ENCODE measurements at regions not wholly inside any gene's neighbourhood (a gene's known extent, or its start where the extent isn't known, plus 50 kb on each side); places are given as distances from the start of the nearest gene placed in this dataset.

DNA sequence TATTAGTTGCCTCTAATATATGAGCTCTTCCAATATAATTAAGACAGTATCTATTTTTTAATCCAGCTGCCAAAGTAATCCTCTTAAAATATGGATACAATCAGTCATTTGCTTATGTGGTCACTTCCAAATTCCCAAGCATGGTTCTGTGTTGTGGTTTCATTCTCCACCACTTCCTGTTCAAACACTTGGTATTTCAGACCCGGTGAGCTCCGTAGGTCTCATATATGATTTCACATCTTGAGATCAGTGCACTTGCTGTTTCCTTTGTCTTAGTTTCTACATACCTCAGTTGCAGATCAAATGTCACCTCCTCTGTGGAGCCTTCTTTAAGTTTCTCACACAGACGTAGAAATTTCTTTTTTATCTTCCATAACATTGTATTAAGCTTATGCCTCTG lies 254.2 kb downstream of the KCNS3 start:
- H3K4me3 ChIP-seq (ENCODE audit: low read depth, low read length): no peak overlapping the region
- H3K9me3 ChIP-seq (ENCODE audit: control insufficient read depth, insufficient read depth, low read length): no peaks in the 10 kb centered on the region
- H3K4me1 ChIP-seq (ENCODE audit: control insufficient read depth, insufficient read depth, low read length): no peaks in the 10 kb centered on the region
- no peaks in the 10 kb centered on the region for H3K27me3 ChIP-seq (ENCODE audit: control insufficient read depth, insufficient read depth, low read length)
- no peak overlapping the region for H3K9ac ChIP-seq (ENCODE audit: low read depth, low read length)
- H3K36me3 ChIP-seq (ENCODE audit: control insufficient read depth, insufficient read depth, low read length): no peaks in the 10 kb centered on the region
- no peak overlapping the region for H3K27ac ChIP-seq (ENCODE audit: low read depth, low read length)

DNA sequence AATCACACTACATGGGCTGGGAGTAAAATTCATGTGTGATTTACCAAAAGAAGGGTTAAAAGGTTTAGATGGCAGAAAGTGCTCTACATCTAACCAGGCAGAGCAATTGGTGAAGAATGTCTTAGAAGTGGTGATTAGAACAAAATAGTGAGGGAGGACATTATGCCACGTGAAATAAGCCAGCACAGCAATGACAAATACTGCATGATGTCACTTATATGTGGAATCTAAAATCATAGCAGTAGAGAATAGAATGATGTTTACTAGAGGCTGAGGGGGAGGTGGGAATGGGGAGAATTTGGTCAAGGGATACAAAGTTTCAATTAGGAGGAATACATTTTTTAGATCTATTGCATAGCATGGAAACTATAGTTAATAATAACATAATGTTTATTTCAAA lies 253.3 kb downstream of the KCNS3 start:
- Histone ChIP-seq H3K9me3 (ENCODE audit: control insufficient read depth, insufficient read depth, low read length) (no peaks in the 10 kb centered on the region), H3K4me3 (ENCODE audit: low read depth, low read length) (no peak overlapping the region), H3K36me3 (ENCODE audit: control insufficient read depth, insufficient read depth, low read length) (no peaks in the 10 kb centered on the region), H3K27me3 (ENCODE audit: control insufficient read depth, insufficient read depth, low read length) (no peaks in the 10 kb centered on the region), H3K9ac (ENCODE audit: low read depth, low read length) (no peak overlapping the region), H3K27ac (ENCODE audit: low read depth, low read length) (no peak overlapping the region), H3K4me1 (ENCODE audit: control insufficient read depth, insufficient read depth, low read length) (no peaks in the 10 kb centered on the region)

DNA sequence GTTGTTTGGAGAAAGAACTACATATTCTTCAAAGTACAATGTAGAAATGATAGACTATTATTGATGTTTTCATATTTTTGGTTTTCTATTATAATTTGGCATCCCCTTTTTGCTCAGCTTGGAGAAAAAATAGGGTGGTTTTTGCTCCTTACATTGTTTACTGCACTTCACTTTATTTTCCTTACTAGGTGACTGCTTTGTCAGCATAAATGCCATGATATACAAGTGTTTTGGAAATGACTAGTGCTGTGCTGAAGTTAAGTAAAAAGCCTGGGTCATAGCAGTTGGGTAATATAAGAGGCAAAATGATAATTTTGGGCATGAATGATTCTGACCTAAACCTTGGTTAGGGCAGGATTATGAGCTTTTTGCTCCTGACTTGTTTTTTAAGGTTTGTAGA lies 250.9 kb downstream of the KCNS3 start:
- H3K4me3 ChIP-seq (ENCODE audit: low read depth, low read length): no peak overlapping the region
- no peaks in the 10 kb centered on the region for H3K27me3 ChIP-seq (ENCODE audit: control insufficient read depth, insufficient read depth, low read length)
- no peaks in the 10 kb centered on the region for H3K9me3 ChIP-seq (ENCODE audit: control insufficient read depth, insufficient read depth, low read length)
- no peak overlapping the region for H3K9ac ChIP-seq (ENCODE audit: low read depth, low read length)
- H3K27ac ChIP-seq (ENCODE audit: low read depth, low read length): no peak overlapping the region
- H3K36me3 ChIP-seq (ENCODE audit: control insufficient read depth, insufficient read depth, low read length): no peaks in the 10 kb centered on the region
- no peaks in the 10 kb centered on the region for H3K4me1 ChIP-seq (ENCODE audit: control insufficient read depth, insufficient read depth, low read length)

DNA sequence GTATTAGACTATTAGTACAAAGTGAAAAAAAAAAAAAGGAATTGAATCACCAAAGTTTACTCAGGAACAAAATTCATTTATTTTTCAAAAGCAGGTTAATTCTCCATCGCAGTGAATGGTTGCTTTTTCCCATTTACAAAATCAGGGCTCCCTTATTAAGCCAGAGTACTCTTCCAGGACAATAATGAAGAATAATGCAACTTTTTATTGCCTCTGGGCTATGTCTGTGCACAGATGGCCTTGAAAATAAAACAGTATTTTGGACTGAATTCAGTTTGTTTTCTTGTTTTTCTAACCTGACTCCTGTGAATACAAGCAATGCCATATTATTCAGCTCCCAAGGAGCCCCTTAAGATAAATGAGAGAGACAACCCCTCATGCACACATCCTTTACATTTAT lies 246.8 kb downstream of the KCNS3 start:
- Histone ChIP-seq H3K36me3 (ENCODE audit: control insufficient read depth, insufficient read depth, low read length) (no peaks in the 10 kb centered on the region), H3K9me3 (ENCODE audit: control insufficient read depth, insufficient read depth, low read length) (no peaks in the 10 kb centered on the region), H3K27me3 (ENCODE audit: control insufficient read depth, insufficient read depth, low read length) (no peaks in the 10 kb centered on the region), H3K27ac (ENCODE audit: low read depth, low read length) (no peak overlapping the region), H3K4me3 (ENCODE audit: low read depth, low read length) (no peak overlapping the region), H3K9ac (ENCODE audit: low read depth, low read length) (no peak overlapping the region), H3K4me1 (ENCODE audit: control insufficient read depth, insufficient read depth, low read length) (no peaks in the 10 kb centered on the region)

DNA sequence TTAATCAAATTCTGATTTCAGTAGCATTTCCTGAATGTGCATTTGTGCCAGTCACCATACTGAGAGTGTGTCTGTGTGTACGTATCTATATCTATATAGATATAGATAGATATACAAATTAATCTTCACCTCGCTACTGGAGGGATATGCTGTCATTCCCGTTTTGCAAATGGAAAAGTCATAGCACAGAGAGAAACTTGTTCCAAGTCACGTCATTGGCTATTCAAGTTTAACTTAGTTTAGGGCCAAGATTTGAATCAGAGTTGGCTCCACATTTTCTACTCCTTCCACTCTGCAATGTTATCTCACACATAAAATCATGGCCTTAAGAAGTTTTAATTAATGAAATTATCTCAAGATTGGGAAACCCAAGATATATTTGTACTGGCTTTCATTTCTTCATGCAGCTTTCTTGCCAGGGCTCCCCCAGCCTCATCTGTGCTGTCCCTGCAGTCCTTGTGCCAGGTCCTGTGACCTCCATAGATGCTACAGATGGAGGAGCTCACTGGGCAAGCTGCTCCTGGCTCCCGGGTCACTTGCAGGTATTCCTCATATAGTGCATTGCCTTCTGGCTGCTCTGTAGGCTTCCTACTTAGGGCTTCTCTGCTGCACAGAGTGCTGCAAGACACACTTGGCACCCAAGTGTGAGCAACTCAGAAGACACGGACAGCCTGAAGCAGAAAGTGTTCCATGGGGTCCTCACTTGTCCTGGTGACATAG lies 245.8 kb downstream of the KCNS3 start:
- Histone ChIP-seq H3K36me3 (ENCODE audit: control insufficient read depth, insufficient read depth, low read length) (no peaks in the 10 kb centered on the region), H3K27me3 (ENCODE audit: control insufficient read depth, insufficient read depth, low read length) (no peaks in the 10 kb centered on the region), H3K9ac (ENCODE audit: low read depth, low read length) (no peak overlapping the region), H3K4me3 (ENCODE audit: low read depth, low read length) (no peak overlapping the region), H3K9me3 (ENCODE audit: control insufficient read depth, insufficient read depth, low read length) (no peaks in the 10 kb centered on the region), H3K4me1 (ENCODE audit: control insufficient read depth, insufficient read depth, low read length) (no peaks in the 10 kb centered on the region), H3K27ac (ENCODE audit: low read depth, low read length) (no peak overlapping the region)

DNA sequence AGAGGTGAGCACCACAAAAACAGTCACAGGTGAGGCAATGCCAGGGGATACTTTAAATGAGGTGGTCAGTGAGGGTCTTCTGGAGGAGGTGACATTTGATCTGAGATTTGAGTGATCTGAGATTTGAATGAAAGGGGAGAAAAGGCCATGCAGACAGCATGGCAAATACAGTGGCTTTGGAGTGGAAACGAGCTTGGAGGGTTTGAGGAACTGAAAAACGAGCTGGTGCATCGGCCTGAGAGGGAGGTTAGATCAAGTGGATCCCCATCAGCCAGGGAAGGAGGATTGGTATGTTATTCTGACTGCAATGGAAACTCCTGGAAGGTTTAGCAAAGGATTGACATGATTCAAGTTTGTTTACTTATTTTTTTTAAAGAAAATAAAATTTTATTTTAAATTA lies 245.1 kb downstream of the KCNS3 start:
- H3K27ac ChIP-seq (ENCODE audit: low read depth, low read length): no peak overlapping the region
- no peaks in the 10 kb centered on the region for H3K36me3 ChIP-seq (ENCODE audit: control insufficient read depth, insufficient read depth, low read length)
- no peak overlapping the region for H3K9ac ChIP-seq (ENCODE audit: low read depth, low read length)
- no peaks in the 10 kb centered on the region for H3K4me1 ChIP-seq (ENCODE audit: control insufficient read depth, insufficient read depth, low read length)
- no peaks in the 10 kb centered on the region for H3K9me3 ChIP-seq (ENCODE audit: control insufficient read depth, insufficient read depth, low read length)
- H3K27me3 ChIP-seq (ENCODE audit: control insufficient read depth, insufficient read depth, low read length): no peaks in the 10 kb centered on the region
- no peak overlapping the region for H3K4me3 ChIP-seq (ENCODE audit: low read depth, low read length)

DNA sequence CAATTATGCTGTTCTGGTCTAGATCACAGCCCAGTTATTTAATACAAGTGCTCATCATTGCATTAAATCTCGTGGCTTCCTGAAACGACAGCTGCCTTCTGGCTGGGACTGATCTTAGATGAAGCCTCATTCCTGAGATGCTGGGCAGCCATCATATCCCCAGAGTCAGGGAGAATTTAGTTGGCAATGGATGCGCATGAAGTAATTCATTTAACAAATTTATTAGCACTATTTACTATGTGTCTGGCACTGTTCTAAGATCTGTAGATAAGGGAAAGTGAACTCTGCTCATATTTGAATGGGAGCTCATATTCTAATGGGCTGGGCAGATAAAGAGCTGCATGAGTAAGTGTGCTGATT lies 244.7 kb downstream of the KCNS3 start:
- H3K4me1 ChIP-seq (ENCODE audit: control insufficient read depth, insufficient read depth, low read length): no peaks in the 10 kb centered on the region
- H3K27ac ChIP-seq (ENCODE audit: low read depth, low read length): no peak overlapping the region
- no peaks in the 10 kb centered on the region for H3K36me3 ChIP-seq (ENCODE audit: control insufficient read depth, insufficient read depth, low read length)
- H3K27me3 ChIP-seq (ENCODE audit: control insufficient read depth, insufficient read depth, low read length): no peaks in the 10 kb centered on the region
- no peak overlapping the region for H3K9ac ChIP-seq (ENCODE audit: low read depth, low read length)
- H3K4me3 ChIP-seq (ENCODE audit: low read depth, low read length): no peak overlapping the region
- no peaks in the 10 kb centered on the region for H3K9me3 ChIP-seq (ENCODE audit: control insufficient read depth, insufficient read depth, low read length)

DNA sequence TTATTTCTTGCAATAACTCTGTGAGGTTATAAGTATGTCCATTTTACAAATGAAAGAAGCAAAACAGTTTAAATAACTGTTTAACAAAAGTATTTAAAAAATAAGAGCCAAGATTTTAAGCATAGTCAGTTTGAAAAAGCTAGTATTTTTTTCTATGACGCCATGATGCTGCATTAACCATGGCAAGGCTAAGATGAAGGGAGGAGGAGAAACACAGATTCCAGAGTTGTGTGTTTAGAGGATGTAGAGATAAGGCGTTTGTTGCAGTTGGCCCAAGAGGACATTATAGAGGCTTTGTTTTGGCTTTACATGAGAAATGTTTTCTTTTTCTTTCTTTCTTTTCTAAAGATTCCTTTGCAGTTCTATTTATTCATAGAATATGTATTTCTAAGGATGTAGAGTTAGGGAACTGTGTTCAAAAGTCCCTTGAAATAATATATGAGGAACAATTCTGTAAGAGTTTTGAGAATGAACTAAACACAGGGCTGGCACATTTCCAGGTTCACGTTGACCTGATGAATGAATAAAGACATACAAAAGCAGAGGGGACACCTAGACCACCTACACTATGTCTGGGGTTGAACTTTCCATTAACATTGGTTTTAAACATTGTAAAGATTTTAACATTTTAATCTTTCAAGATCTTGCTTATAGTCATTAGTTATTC lies 244.2 kb downstream of the KCNS3 start:
- H3K9ac ChIP-seq (ENCODE audit: low read depth, low read length): no peak overlapping the region
- H3K9me3 ChIP-seq (ENCODE audit: control insufficient read depth, insufficient read depth, low read length): no peaks in the 10 kb centered on the region

DNA sequence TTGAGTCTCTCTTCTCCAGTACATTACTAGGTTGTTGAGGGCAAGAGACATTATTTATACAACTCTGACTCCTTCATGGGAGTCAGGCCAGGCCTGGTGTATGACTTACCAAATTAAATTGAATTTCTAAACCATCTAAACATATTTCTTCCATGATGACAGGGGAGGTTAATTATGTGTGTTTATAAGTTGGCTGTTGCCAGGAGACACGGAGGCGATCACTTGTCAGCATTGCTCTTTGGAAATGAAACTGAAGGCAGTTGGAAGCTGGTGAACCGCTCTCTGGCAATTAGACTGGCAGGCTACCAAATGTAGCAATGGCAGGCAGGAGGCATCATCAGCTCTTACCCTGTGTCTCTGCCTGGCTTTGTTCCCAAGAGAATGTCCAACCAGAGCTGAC lies 241.4 kb downstream of the KCNS3 start:
- no peak overlapping the region for H3K4me3 ChIP-seq (ENCODE audit: low read depth, low read length)
- H3K9ac ChIP-seq (ENCODE audit: low read depth, low read length): no peak overlapping the region
- no peaks in the 10 kb centered on the region for H3K4me1 ChIP-seq (ENCODE audit: control insufficient read depth, insufficient read depth, low read length)
- H3K27me3 ChIP-seq (ENCODE audit: control insufficient read depth, insufficient read depth, low read length): no peaks in the 10 kb centered on the region
- H3K9me3 ChIP-seq (ENCODE audit: control insufficient read depth, insufficient read depth, low read length): no peaks in the 10 kb centered on the region
- no peaks in the 10 kb centered on the region for H3K36me3 ChIP-seq (ENCODE audit: control insufficient read depth, insufficient read depth, low read length)
- no peak overlapping the region for H3K27ac ChIP-seq (ENCODE audit: low read depth, low read length)

More for the DNA sequence above, 244.2 kb downstream of the KCNS3 start:
- no peaks in the 10 kb centered on the region for H3K4me1 ChIP-seq (ENCODE audit: control insufficient read depth, insufficient read depth, low read length)
- H3K27ac ChIP-seq (ENCODE audit: low read depth, low read length): no peak overlapping the region
- no peaks in the 10 kb centered on the region for H3K27me3 ChIP-seq (ENCODE audit: control insufficient read depth, insufficient read depth, low read length)
- H3K4me3 ChIP-seq (ENCODE audit: low read depth, low read length): no peak overlapping the region
- H3K36me3 ChIP-seq (ENCODE audit: control insufficient read depth, insufficient read depth, low read length): no peaks in the 10 kb centered on the region

DNA sequence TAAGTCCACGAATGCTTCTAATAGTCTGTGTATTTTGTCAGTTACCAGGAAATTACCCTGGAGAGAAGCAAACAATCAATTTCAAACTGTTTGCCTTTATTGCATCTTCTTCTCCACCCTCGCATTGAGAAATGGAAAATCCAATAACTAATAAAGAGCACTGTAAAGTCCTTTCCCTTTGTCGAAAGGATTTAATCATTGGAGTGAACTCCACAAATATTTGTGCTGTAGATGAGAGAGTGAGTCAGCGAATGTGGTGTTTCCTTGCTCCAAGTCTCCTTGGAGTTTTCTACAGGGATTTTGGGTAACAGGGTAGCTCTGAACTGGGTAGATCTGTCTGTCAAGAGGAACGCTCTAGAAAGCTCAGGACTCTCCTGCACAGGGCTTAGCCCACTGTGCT lies 240.2 kb downstream of the KCNS3 start:
- Histone ChIP-seq H3K4me1 (ENCODE audit: control insufficient read depth, insufficient read depth, low read length) (no peaks in the 10 kb centered on the region), H3K27me3 (ENCODE audit: control insufficient read depth, insufficient read depth, low read length) (no peaks in the 10 kb centered on the region), H3K9ac (ENCODE audit: low read depth, low read length) (no peak overlapping the region), H3K9me3 (ENCODE audit: control insufficient read depth, insufficient read depth, low read length) (no peaks in the 10 kb centered on the region), H3K36me3 (ENCODE audit: control insufficient read depth, insufficient read depth, low read length) (no peaks in the 10 kb centered on the region), H3K4me3 (ENCODE audit: low read depth, low read length) (no peak overlapping the region), H3K27ac (ENCODE audit: low read depth, low read length) (no peak overlapping the region)

DNA sequence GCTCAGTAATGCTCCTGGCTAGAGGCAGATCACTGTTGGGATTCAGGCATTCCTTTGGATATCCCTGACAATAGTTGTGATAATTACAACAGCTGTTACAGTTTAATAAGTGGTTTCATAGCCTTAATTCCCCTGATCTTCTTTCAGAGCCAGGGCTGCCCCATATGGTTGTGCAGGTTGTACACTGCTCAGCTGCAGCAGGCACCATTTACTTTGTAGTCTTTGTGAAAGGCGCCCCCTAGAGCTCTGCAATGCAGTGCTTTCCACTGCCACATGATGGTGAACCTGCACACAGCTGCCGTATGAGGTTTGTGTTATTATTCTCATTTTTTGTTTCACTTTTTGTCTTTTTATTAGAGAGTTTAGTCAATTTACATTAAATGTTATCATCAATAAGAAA lies 239.1 kb downstream of the KCNS3 start:
- Histone ChIP-seq H3K9me3 (ENCODE audit: control insufficient read depth, insufficient read depth, low read length) (no peaks in the 10 kb centered on the region), H3K27ac (ENCODE audit: low read depth, low read length) (no peak overlapping the region), H3K4me1 (ENCODE audit: control insufficient read depth, insufficient read depth, low read length) (no peaks in the 10 kb centered on the region), H3K36me3 (ENCODE audit: control insufficient read depth, insufficient read depth, low read length) (no peaks in the 10 kb centered on the region), H3K9ac (ENCODE audit: low read depth, low read length) (no peak overlapping the region), H3K27me3 (ENCODE audit: control insufficient read depth, insufficient read depth, low read length) (no peaks in the 10 kb centered on the region), H3K4me3 (ENCODE audit: low read depth, low read length) (no peak overlapping the region)

All from HUES48 (cell line).